ENCODE measurements at regions not wholly inside any gene's neighbourhood (a gene's known extent, or its start where the extent isn't known, plus 50 kb on each side); places are given as distances from the start of the nearest gene placed in this dataset.
A peak's percentile ranks its signal among the peaks of the same experiment; 100 is the strongest.

- no peak for DNase-seq
- intact Hi-C loops (cut with DNase I), result no loop called here
- no peak for ATAC-seq
These were observed 167.5 kb upstream of the SETBP1 start for GRCh38 chr18:44513233-44513632.

- no peak for ATAC-seq
- no peak for DNase-seq
- intact Hi-C loops (cut with DNase I), result no loop called here
These were observed 166.6 kb upstream of the SETBP1 start for GRCh38 chr18:44514106-44514505.

GRCh38 chr18:44514766-44515165 is 165.9 kb upstream of the SETBP1 start:
- intact Hi-C loops (cut with DNase I), result no loop called here
- ATAC-seq, result no peak

GRCh38 chr18:44516450-44516849 is 164.2 kb upstream of the SETBP1 start:
- ATAC-seq (no peak), DNase-seq (no peak)
- intact Hi-C loops (cut with DNase I), result no loop called here

More at GRCh38 chr18:44514766-44515165, 165.9 kb upstream of the SETBP1 start:
- no peak for DNase-seq

- ATAC-seq (no peak), DNase-seq (no peak)
- intact Hi-C loops (cut with DNase I), result no loop called here
These were observed 163.6 kb upstream of the SETBP1 start for GRCh38 chr18:44517136-44517535.

GRCh38 chr18:44518091-44518615 is 162.5 kb upstream of the SETBP1 start:
- intact Hi-C loops (cut with DNase I), result no loop called here
- ATAC-seq, result no peak
- no peak for DNase-seq

- DNase-seq (no peak), ATAC-seq (no peak)
- intact Hi-C loops (cut with DNase I), result no loop called here
These were observed 162.0 kb upstream of the SETBP1 start for GRCh38 chr18:44518666-44519065.

- DNase-seq (no peak), ATAC-seq (peak in 1 of 2 donors; percentile 60)
- intact Hi-C loops (cut with DNase I), result no loop called here
These were observed 159.6 kb upstream of the SETBP1 start for GRCh38 chr18:44520981-44521667.

- ATAC-seq (no peak), DNase-seq (no peak)
- intact Hi-C loops (cut with DNase I), result no loop called here
These were observed 159.0 kb upstream of the SETBP1 start for GRCh38 chr18:44521668-44522022.

GRCh38 chr18:44526705-44527415 is 153.8 kb upstream of the SETBP1 start:
- DNase-seq (no peak), ATAC-seq (no peak)
- intact Hi-C loops (cut with DNase I), result no loop called here

GRCh38 chr18:44533071-44533470 is 147.6 kb upstream of the SETBP1 start:
- ATAC-seq (no peak), DNase-seq (no peak)
- intact Hi-C loops (cut with DNase I), result no loop called here

GRCh38 chr18:44536046-44536445 is 144.6 kb upstream of the SETBP1 start:
- ATAC-seq (peak in 1 of 2 donors; percentile 78), DNase-seq (no peak)
- intact Hi-C loops (cut with DNase I), result no loop called here

GRCh38 chr18:44536619-44537018 is 144.1 kb upstream of the SETBP1 start:
- DNase-seq, result no peak
- intact Hi-C loops (cut with DNase I), result no loop called here
- ATAC-seq, result no peak

- ATAC-seq (peak in 1 of 2 donors; percentile 75), DNase-seq (no peak)
- intact Hi-C loops (cut with DNase I), result no loop called here
These were observed 143.2 kb upstream of the SETBP1 start for GRCh38 chr18:44537526-44537925.

- ATAC-seq, result no peak
- DNase-seq, result no peak
- intact Hi-C loops (cut with DNase I), result no loop called here
These were observed 140.8 kb upstream of the SETBP1 start for GRCh38 chr18:44539926-44540325.

- DNase-seq, result no peak
- intact Hi-C loops (cut with DNase I), result no loop called here
- peak; percentile 83 to 85 for ATAC-seq
These were observed 139.5 kb upstream of the SETBP1 start for GRCh38 chr18:44541159-44541558.

GRCh38 chr18:44541781-44542180 is 138.9 kb upstream of the SETBP1 start:
- intact Hi-C loops (cut with DNase I), result no loop called here
- ATAC-seq, result no peak
- no peak for DNase-seq

- intact Hi-C loops (cut with DNase I), result no loop called here
- ATAC-seq (no peak), DNase-seq (no peak)
These were observed 137.3 kb upstream of the SETBP1 start for GRCh38 chr18:44543387-44543786.

- intact Hi-C loops (cut with DNase I), result no loop called here
- ATAC-seq (no peak), DNase-seq (no peak)
These were observed 135.2 kb upstream of the SETBP1 start for GRCh38 chr18:44545359-44545985.

- DNase-seq (no peak), ATAC-seq (no peak)
- intact Hi-C loops (cut with DNase I), result no loop called here
These were observed 133.7 kb upstream of the SETBP1 start for GRCh38 chr18:44546954-44547353.
